22Rv1 (cell line): ENCODE measurements at regions not wholly inside any gene's neighbourhood (a gene's known extent, or its start where the extent isn't known, plus 50 kb on each side); places are given as distances from the start of the nearest gene placed in this dataset.

ENCODE experiments used
- CTCF ChIP-seq: fragments of 450-650 bp; IDR thresholded peaks from 2 replicates; pipeline ENCODE4 v1.5.1; 2017; ENCODE audit warnings: mild to moderate bottlenecking
- ZFX ChIP-seq: fragments of 450-650 bp; IDR thresholded peaks from 2 replicates; pipeline ENCODE4 v1.6.1; 2017; ENCODE audit warnings: antibody characterized with exemption, borderline replicate concordance

DNA sequence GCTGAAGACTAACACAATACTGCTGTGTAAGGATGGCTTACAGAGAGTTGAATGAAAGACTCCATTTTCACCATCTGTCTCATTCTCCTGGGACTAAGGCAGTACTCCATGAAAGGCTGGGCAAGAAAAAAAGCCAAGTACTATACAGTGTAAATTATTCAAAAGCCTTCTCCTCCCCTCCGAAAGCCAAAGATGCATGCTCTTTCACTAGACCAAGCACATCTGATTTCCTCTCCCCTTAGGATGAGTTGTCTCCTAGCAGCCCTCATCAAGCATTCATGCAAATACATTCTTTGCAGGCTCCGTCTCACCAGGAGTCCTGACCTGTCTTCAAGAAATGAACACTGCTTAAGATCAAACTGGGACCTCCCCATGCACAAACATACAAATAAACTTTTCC lies 133.5 kb upstream of the THBS1 start:
- no peak for TF ChIP-seq CTCF
- TF ChIP-seq ZFX: no peak
